ENCODE measurements at regions not wholly inside any gene's neighbourhood (a gene's known extent, or its start where the extent isn't known, plus 50 kb on each side); places are given as distances from the start of the nearest gene placed in this dataset.

DNA sequence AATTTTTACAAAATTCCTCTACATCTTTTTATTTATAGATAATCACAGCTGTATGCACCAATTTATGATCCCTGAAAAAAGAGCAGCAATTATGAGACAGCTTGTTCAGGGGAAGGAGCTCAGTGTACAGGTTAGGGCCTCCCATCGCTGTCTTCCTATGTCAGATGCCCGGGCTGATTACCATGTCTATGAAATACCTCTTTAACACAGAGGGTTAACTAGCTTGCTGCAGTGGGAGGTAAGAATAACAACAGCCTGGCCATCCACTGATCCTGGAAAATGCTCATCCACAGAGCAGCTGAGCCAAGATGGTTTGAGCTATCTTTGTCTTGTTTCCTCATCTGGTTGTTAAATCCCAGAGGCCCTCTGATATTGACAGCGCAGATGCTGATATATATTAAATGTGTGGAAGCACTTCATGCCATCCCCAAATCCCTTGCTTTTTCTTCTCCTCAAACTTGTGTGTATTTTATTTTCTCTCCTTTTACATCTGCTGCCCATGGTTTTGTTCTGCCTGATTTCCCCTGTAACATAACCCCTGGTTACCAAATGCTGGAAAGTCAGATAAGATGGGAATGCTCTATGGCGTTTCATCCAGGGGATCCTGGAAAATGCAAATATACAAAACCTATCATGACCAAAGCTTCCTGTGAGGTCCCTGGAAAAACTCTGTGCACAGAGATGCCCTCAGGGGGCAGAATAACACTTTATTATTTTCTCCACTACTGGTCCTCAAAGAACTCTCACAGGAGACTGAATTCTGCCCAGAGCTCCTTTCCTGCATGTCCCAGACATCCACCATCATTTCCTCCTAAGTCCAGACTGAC, 85.8 kb upstream of the PUDP start:
- TF ChIP-seq, protein P1, sequence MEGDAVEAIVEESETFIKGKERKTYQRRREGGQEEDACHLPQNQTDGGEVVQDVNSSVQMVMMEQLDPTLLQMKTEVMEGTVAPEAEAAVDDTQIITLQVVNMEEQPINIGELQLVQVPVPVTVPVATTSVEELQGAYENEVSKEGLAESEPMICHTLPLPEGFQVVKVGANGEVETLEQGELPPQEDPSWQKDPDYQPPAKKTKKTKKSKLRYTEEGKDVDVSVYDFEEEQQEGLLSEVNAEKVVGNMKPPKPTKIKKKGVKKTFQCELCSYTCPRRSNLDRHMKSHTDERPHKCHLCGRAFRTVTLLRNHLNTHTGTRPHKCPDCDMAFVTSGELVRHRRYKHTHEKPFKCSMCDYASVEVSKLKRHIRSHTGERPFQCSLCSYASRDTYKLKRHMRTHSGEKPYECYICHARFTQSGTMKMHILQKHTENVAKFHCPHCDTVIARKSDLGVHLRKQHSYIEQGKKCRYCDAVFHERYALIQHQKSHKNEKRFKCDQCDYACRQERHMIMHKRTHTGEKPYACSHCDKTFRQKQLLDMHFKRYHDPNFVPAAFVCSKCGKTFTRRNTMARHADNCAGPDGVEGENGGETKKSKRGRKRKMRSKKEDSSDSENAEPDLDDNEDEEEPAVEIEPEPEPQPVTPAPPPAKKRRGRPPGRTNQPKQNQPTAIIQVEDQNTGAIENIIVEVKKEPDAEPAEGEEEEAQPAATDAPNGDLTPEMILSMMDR (IDR thresholded peaks at IDR 0.05; ENCODE audit: insufficient read depth, low read length) = no peak
- TF ChIP-seq, protein P2, sequence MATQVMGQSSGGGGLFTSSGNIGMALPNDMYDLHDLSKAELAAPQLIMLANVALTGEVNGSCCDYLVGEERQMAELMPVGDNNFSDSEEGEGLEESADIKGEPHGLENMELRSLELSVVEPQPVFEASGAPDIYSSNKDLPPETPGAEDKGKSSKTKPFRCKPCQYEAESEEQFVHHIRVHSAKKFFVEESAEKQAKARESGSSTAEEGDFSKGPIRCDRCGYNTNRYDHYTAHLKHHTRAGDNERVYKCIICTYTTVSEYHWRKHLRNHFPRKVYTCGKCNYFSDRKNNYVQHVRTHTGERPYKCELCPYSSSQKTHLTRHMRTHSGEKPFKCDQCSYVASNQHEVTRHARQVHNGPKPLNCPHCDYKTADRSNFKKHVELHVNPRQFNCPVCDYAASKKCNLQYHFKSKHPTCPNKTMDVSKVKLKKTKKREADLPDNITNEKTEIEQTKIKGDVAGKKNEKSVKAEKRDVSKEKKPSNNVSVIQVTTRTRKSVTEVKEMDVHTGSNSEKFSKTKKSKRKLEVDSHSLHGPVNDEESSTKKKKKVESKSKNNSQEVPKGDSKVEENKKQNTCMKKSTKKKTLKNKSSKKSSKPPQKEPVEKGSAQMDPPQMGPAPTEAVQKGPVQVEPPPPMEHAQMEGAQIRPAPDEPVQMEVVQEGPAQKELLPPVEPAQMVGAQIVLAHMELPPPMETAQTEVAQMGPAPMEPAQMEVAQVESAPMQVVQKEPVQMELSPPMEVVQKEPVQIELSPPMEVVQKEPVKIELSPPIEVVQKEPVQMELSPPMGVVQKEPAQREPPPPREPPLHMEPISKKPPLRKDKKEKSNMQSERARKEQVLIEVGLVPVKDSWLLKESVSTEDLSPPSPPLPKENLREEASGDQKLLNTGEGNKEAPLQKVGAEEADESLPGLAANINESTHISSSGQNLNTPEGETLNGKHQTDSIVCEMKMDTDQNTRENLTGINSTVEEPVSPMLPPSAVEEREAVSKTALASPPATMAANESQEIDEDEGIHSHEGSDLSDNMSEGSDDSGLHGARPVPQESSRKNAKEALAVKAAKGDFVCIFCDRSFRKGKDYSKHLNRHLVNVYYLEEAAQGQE (IDR thresholded peaks at IDR 0.05; ENCODE audit: insufficient replicate concordance, low read depth) = no peak
- TF ChIP-seq POLR2AphosphoS5 (IDR thresholded peaks at IDR 0.05; ENCODE audit: low read depth) (no peak), GABPA (IDR thresholded peaks at IDR 0.05; ENCODE audit: low read depth) (no peak)
